Thymus (tissue), 11 donors: ENCODE measurements at regions not wholly inside any gene's neighbourhood (a gene's known extent, or its start where the extent isn't known, plus 50 kb on each side); places are given as distances from the start of the nearest gene placed in this dataset.

Experiments
- DNase-seq, 9 donors: peaks; one replicate each; pipeline ENCODE4 v3.0.0-alpha.2; 2013; ENCODE audit warnings: low spot score in 9 of 9, low read depth in 6 of 9, missing footprints in 1 of 9
- H3K27ac ChIP-seq, 2 donors: one replicate each; pipeline ENCODE4 v1.5.1; 2013; ENCODE audit warnings: control low read depth in 1 of 2, low read depth in 1 of 2, low read length in 1 of 2, mild to moderate bottlenecking in 1 of 2, moderate library complexity in 1 of 2
- H3K27me3 ChIP-seq, 2 donors: one replicate each; pipeline ENCODE4 v1.5.1; 2013; ENCODE audit warnings: low read length in 1 of 2; ENCODE audit not compliant: control insufficient read depth in 2 of 2, insufficient read depth in 1 of 2
- H3K36me3 ChIP-seq, 2 donors: one replicate each; pipeline ENCODE4 v1.5.1; 2013; ENCODE audit warnings: low read length in 1 of 2, mild to moderate bottlenecking in 1 of 2, moderate library complexity in 1 of 2; ENCODE audit not compliant: control insufficient read depth in 2 of 2, insufficient read depth in 2 of 2
- H3K4me1 ChIP-seq, 2 donors: one replicate each; pipeline ENCODE4 v1.5.1; 2013; ENCODE audit warnings: low read length in 2 of 2; ENCODE audit not compliant: control insufficient read depth in 2 of 2, insufficient read depth in 2 of 2
- H3K4me3 ChIP-seq, 2 donors: one replicate each; pipeline ENCODE4 v1.5.1; 2013; ENCODE audit warnings: low read length in 2 of 2, control low read depth in 1 of 2, mild to moderate bottlenecking in 1 of 2
- H3K9me3 ChIP-seq, 2 donors: one replicate each; pipeline ENCODE4 v1.5.1; 2013; ENCODE audit warnings: low read length in 1 of 2, mild to moderate bottlenecking in 1 of 2; ENCODE audit not compliant: control insufficient read depth in 2 of 2, insufficient read depth in 1 of 2
- WGBS: extraction: QIAGEN DNeasy Blood & Tissue Kit; methylation state at CpG from one replicate; pipeline ENCODE4 v1.1.7; 2013; 5-methylcytosine and 5-hydroxymethylcytosine counted together
- donor health status: healthy.

GRCh38 chr1:69292833-69293232, 274.9 kb upstream of the LRRC7 start:
- no peak overlapping the region for H3K27ac ChIP-seq
- no peak overlapping the region for H3K4me3 ChIP-seq
- H3K36me3 ChIP-seq = no peaks in the 10 kb centered on the region
- over 99% methylated on average over 3 of the region's 3 CpGs for WGBS
- DNase-seq = no peak
- H3K9me3 ChIP-seq = no peaks in the 10 kb centered on the region
- no peaks in the 10 kb centered on the region for H3K27me3 ChIP-seq
- no peaks in the 10 kb centered on the region for H3K4me1 ChIP-seq

GRCh38 chr1:69294171-69294570, 273.6 kb upstream of the LRRC7 start:
- Histone ChIP-seq H3K9me3 (no peaks in the 10 kb centered on the region), H3K27me3 (no peaks in the 10 kb centered on the region), H3K4me3 (no peak overlapping the region), H3K27ac (no peak overlapping the region), H3K4me1 (no peaks in the 10 kb centered on the region), H3K36me3 (no peaks in the 10 kb centered on the region)
- WGBS = 28% methylated on average over 1 of the region's 1 CpG
- DNase-seq = peak in 1 of 9 donors; percentile 6

GRCh38 chr1:69295265-69295664, 272.5 kb upstream of the LRRC7 start:
- H3K36me3 ChIP-seq = no peaks in the 10 kb centered on the region
- 45% methylated on average over 2 of the region's 2 CpGs for WGBS
- no peak overlapping the region for H3K4me3 ChIP-seq

GRCh38 chr1:69305621-69306020, 262.1 kb upstream of the LRRC7 start:
- no peaks in the 10 kb centered on the region for H3K36me3 ChIP-seq
- no peak for DNase-seq
- no peak overlapping the region for H3K27ac ChIP-seq
- no peak overlapping the region for H3K4me3 ChIP-seq
- H3K4me1 ChIP-seq = no peaks in the 10 kb centered on the region
- no peaks in the 10 kb centered on the region for H3K27me3 ChIP-seq
- 71% methylated on average over 7 of the region's 7 CpGs for WGBS
- H3K9me3 ChIP-seq = no peaks in the 10 kb centered on the region

More at GRCh38 chr1:69295265-69295664, 272.5 kb upstream of the LRRC7 start:
- no peak overlapping the region for H3K27ac ChIP-seq
- no peaks in the 10 kb centered on the region for H3K27me3 ChIP-seq
- H3K9me3 ChIP-seq = no peaks in the 10 kb centered on the region
- H3K4me1 ChIP-seq = no peaks in the 10 kb centered on the region
- DNase-seq = no peak

GRCh38 chr1:69312055-69312732, 255.5 kb upstream of the LRRC7 start:
- Histone ChIP-seq H3K4me3 (no peak overlapping the region), H3K36me3 (no peaks in the 10 kb centered on the region), H3K27me3 (no peaks in the 10 kb centered on the region), H3K9me3 (peaks cover 0 to 6% of the 10 kb centered on the region in 2 donors), H3K27ac (no peak overlapping the region), H3K4me1 (no peaks in the 10 kb centered on the region)
- no peak for DNase-seq
- whole genome bisulfite sequencing = 65% methylated on average over 18 of the region's 18 CpGs

GRCh38 chr1:69313118-69313517, 254.6 kb upstream of the LRRC7 start:
- Histone ChIP-seq H3K36me3 (no peaks in the 10 kb centered on the region), H3K9me3 (peaks cover 0 to 6% of the 10 kb centered on the region in 2 donors), H3K4me1 (no peaks in the 10 kb centered on the region), H3K27me3 (no peaks in the 10 kb centered on the region), H3K4me3 (no peak overlapping the region), H3K27ac (no peak overlapping the region)
- WGBS = 91% methylated on average over 11 of the region's 11 CpGs
- DNase-seq = no peak

GRCh38 chr1:69315416-69315815, 252.3 kb upstream of the LRRC7 start:
- Histone ChIP-seq H3K36me3 (no peaks in the 10 kb centered on the region), H3K9me3 (peaks cover 0 to 6% of the 10 kb centered on the region in 2 donors), H3K27ac (no peak overlapping the region), H3K4me3 (no peak overlapping the region), H3K4me1 (no peaks in the 10 kb centered on the region), H3K27me3 (no peaks in the 10 kb centered on the region)
- no peak for DNase-seq
- WGBS = over 99% methylated on average over 3 of the region's 3 CpGs

GRCh38 chr1:69315823-69316222, 251.9 kb upstream of the LRRC7 start:
- H3K4me1 ChIP-seq = no peaks in the 10 kb centered on the region
- DNase-seq = no peak
- no peak overlapping the region for H3K27ac ChIP-seq
- no peak overlapping the region for H3K4me3 ChIP-seq
- no peaks in the 10 kb centered on the region for H3K36me3 ChIP-seq
- H3K9me3 ChIP-seq = peaks cover 0 to 6% of the 10 kb centered on the region in 2 donors
- no peaks in the 10 kb centered on the region for H3K27me3 ChIP-seq

- no peak for DNase-seq
- no peaks in the 10 kb centered on the region for H3K27me3 ChIP-seq
- no peak overlapping the region for H3K27ac ChIP-seq
- no peak overlapping the region for H3K4me3 ChIP-seq
- no peaks in the 10 kb centered on the region for H3K36me3 ChIP-seq
- peaks cover 0 to 6% of the 10 kb centered on the region in 2 donors for H3K9me3 ChIP-seq
- H3K4me1 ChIP-seq = no peaks in the 10 kb centered on the region
- WGBS = 49% methylated on average over 5 of the region's 5 CpGs
Measured at GRCh38 chr1:69319287-69319686, 248.4 kb upstream of the LRRC7 start.
